ENCODE measurements at regions not wholly inside any gene's neighbourhood (a gene's known extent, or its start where the extent isn't known, plus 50 kb on each side); places are given as distances from the start of the nearest gene placed in this dataset.

GRCh38 chr10:128338951-128339350, 212.7 kb upstream of the MKI67 start (continued):
- no peak for TF ChIP-seq PHF8 (IDR thresholded peaks at IDR 0.05; ENCODE audit: borderline replicate concordance, low read length)
- no peak for TF ChIP-seq RB1 (IDR thresholded peaks at IDR 0.05; ENCODE audit: low read depth)

- Histone ChIP-seq H3K27me3 (ENCODE audit: control insufficient read depth in 2 of 2, insufficient read depth in 2 of 2, low read length in 2 of 2) (peaks cover 0 to 6% of the 10 kb centered on the region in 2 experiments; a peak in 2 of 5 replicates), H3K9ac (ENCODE audit: insufficient read depth in 1 of 2, low read depth in 2 of 2, low read length in 2 of 2) (no peak overlapping the region), H3K4me1 (replicated peaks in 1 of 2; ENCODE audit: control insufficient read depth in 2 of 2, insufficient read depth in 2 of 2, low read length in 2 of 2) (no peaks in the 10 kb centered on the region), H2AFZ (ENCODE audit: low read depth, low read length) (no peak overlapping the region), H3K9me1 (ENCODE audit: control insufficient read depth, insufficient read depth, low read length) (no peaks in the 10 kb centered on the region), H3K4me2 (ENCODE audit: insufficient read depth, low read length) (no peak overlapping the region), H3K79me2 (ENCODE audit: control insufficient read depth, insufficient read depth, low read length) (no peaks in the 10 kb centered on the region), H3K4me3 (no peak overlapping the region), H4K20me1 (replicated peaks; ENCODE audit: control insufficient read depth, insufficient read depth, low read length) (no peaks in the 10 kb centered on the region), H3K36me3 (ENCODE audit: control insufficient read depth, insufficient read depth, low read length) (no peaks in the 10 kb centered on the region), H3K9me3 (replicated peaks; ENCODE audit: control insufficient read depth, insufficient read depth, low read depth, low read length) (no peaks in the 10 kb centered on the region), H3K27ac (ENCODE audit: extremely low read depth, low read depth, low read length) (no peak overlapping the region)
- intact Hi-C loops (cut with micrococcal nuclease) = no loop called here
- TF ChIP-seq SREBF1 (IDR thresholded peaks at IDR 0.05; ENCODE audit: borderline replicate concordance, low read depth, low read length) = no peak
- TF ChIP-seq ZNF140 (CRISPR knock-in tag; IDR thresholded peaks at IDR 0.05) = no peak
- no peak for TF ChIP-seq ZNF274 (IDR thresholded peaks at IDR 0.05; ENCODE audit: borderline replicate concordance, low read depth, low read length)
- TF ChIP-seq ZNF644 (tag; IDR thresholded peaks at IDR 0.05; ENCODE audit: low read depth) = no peak
- no peak for TF ChIP-seq NKRF (IDR thresholded peaks at IDR 0.05; ENCODE audit: borderline replicate concordance)
- TF ChIP-seq SPI1 (IDR thresholded peaks at IDR 0.05; ENCODE audit: borderline replicate concordance, low read depth, low read length) = no peak
- TF ChIP-seq ZNF79 (CRISPR knock-in tag; IDR thresholded peaks at IDR 0.05; ENCODE audit: low read depth) = no peak
- in situ Hi-C loops (cut with MboI) = no loop called here
- no peak for FAIRE-seq
- ChIA-PET CTCF (ENCODE audit: low intra/inter-chr PET ratio) (no interaction called here), POLR2A (no interaction called here)
- 4% methylated on average over 4 of the region's 4 CpGs for WGBS (ENCODE audit: insufficient coverage, low coverage, missing lambda C conversion rate)
- BruUV-seq (replicated peaks) = no TSS peak
- DNase-seq (ENCODE audit: extremely low read depth in 1 of 4, low spot score in 3 of 4) = no peak
- ATAC-seq = no peak
These were observed 213.5 kb upstream of the MKI67 start for GRCh38 chr10:128339753-128340152.

Measured in K562 (cell line).